ENCODE measurements at regions not wholly inside any gene's neighbourhood (a gene's known extent, or its start where the extent isn't known, plus 50 kb on each side); places are given as distances from the start of the nearest gene placed in this dataset.

DNA sequence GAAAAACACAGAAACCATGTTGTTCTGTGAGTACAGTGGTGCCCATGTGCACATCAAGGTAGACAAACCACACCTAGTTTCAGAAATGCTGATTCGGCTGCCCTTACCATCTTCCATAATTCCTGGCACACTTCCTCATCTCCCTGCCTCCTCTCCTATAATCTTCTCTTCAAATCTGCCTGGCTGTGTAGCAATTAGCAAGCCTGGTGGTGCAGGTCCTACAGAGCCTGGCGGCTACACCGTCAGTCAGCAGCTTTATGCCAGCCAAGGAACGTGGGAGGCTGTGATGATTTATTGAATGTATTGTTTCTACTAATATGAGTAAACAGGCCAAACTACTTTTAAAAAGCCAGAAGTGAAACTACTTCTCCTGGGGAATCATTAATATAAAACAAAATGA lies 106.8 kb downstream of the SEMA6D start:
- no peak for DNase-seq

DNA sequence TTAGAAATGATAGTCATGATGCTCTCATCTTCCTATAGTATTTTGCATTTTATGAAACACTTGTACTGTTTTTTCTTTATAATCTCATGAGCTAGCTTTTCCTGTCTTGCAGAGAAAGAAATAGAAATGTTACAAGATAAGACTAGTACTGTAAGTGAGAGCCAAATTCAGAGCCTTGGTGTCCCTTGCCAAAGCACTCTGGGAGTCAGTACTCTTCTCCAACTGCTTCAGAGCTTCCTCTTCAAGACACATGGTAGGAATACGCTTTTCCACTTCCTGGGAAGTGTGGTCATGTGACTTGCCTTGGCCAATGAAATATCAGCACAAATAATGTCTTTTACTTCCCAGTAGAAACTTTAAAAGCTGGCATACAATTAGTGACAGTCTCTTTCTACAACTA lies 112.4 kb downstream of the SEMA6D start:
- no peak for DNase-seq

DNA sequence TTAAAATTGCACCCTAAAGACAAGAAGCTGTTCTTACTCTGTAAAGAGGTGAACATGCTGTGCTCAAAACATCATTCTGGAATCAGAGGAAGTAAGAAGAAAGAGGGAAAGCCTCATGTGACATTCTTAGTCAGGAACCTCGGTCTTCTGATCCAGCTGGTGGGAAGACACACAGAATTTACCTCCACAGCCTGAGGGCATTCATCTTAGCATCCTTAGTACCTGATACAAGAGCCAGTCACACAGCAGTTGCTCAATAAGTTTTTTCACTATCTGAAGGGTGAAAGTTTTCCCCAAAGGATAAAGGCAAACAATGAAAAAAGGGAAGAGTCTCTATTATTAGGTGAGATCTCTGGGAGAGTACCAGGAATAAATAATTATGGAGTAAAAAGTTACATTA lies 116.8 kb downstream of the SEMA6D start:
- DNase-seq: no peak

DNA sequence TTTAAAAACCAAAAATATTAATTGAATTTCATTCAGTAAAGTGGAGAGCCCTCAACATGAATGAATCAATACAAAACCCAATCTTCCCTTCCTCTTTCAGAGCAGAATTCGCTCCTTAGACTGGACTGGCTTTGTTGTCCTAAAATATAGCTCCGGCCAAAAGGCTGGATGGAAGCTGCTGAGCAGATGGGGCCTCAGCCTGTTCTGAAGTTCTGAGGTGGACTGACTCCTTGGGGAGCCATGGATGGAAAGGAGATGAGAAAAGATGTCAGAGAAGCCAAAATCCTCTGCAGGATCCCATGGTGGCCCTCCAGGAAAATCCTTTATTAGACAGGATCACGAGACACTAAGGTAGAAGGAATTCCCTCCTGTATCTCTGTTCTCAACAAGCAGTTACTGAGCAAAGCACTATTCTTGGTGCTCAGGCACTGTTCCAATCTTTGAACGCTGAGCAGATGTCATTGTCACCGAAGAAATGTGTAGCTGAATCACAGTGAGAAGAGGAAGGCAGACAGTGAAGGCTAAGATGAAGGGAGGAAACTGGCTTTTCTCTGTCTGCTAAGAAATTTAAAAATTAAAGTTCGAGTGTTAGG lies 122.0 kb downstream of the SEMA6D start:
- DNase-seq: no peak

DNA sequence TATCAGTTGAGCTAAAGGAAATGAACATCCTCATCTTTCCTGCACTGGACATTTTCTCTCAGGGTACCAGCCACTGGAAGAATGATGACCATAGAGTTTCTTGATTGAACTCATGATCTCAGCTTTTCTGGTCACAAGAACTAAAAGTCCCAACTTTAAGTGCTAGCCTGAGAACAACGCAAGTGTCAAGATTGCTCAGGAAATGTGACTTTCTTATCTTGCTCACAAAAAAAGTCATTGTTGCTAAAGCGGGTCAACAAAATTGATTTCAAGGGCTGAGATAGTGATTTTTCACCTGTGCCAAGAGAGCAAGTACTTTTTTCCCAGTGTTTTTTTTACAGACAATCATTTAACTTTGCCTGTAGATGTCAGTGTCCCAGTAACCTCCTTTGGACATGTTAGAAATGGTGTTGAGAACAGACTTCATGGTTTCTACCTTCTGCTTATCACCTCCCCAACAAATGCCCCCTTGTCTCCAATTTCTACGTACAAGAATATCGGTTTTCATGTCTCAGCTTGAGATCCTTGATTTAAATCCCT lies 125.9 kb downstream of the SEMA6D start:
- no peak for DNase-seq

DNA sequence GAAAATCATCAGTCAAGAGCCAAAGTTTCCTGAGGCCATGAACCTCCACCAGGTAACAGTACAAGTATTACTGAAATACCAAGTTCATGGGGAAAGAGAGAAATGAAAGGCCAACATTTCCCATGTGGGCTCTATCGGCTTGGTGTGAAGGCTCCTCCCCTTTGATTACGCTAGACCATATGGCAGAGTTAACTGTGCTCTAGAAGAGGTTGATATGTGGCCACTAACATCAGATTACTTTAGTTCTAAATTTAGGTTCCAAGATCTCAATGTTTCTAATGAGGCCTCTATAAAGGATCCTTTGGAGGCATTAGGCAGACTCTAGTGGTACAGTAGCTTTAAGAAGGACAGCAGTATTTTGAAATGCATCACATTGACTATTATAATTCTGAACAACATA lies 127.1 kb downstream of the SEMA6D start:
- DNase-seq: no peak

DNA sequence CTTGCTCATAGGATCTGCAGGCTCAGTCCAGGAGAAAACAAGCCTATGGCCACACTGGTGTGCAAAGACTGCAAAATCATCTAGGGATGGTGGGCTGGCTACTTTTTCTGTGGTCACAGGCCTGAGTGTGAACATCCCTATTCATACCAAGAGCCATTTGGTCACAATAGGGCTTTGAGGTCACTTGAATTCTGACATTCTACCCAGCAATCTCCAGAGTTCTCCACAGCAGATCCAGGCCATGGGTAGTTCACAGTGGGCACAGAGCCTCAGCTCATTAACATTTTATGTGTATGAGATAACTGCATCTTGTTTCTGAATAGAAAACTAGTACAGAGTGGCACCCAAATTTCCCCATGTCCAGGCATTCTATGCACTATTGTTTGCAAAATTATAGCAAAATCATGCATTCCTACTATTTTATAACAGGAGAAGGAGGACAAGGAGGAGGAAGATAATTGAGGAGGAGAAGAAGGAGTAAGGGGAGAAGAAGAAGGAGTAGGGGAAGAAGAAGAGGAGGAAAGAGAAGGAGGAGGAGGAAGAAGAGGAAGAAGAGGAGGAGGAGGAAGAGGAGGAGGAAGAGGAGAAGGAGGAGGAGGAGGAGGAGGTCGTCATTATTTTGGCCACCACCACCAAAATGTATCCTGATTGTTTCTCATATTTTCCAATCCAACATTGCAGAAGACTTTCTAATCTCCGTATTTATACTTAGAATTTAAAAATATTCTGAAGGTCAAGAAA lies 129.0 kb downstream of the SEMA6D start:
- no peak for DNase-seq

DNA sequence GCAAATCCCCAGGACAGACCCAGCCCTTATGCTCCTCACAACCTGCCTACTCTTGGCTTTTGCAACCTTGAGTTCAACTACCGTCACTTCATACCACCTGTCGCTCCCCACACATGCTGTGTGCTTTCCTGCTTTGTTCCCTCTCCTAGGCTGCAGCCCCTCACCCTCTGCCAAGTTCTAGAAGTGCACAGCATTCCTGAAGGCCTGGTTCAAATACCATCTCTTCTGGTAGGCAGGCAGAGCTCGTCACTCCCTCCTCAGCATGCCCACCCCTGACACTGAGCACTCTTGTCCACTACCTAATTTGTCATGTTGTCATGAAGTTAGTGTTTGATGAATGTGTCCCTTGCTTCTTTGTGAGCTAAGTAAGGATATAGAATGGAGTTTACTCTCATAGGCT lies 129.6 kb downstream of the SEMA6D start:
- no peak for DNase-seq

DNA sequence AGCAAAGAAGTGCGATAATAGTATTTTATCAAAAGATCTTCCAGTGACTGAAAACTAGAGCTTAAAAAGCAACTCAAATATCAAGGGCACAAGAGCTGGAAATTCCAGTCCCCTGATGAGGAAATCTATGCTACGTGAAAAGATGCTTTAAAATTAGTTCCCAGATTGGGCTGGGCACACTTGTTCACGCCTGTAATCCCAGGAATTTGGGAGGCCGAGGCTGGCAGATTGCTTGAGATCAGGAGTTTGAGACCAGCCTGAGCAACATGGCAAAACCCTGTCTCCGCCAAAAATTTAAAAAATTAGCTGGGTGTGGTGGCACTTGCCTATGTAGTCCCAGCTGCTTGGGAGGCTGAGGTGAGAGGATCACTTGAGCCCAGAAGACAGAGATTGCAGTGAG lies 138.8 kb downstream of the SEMA6D start:
- no peak for DNase-seq

DNA sequence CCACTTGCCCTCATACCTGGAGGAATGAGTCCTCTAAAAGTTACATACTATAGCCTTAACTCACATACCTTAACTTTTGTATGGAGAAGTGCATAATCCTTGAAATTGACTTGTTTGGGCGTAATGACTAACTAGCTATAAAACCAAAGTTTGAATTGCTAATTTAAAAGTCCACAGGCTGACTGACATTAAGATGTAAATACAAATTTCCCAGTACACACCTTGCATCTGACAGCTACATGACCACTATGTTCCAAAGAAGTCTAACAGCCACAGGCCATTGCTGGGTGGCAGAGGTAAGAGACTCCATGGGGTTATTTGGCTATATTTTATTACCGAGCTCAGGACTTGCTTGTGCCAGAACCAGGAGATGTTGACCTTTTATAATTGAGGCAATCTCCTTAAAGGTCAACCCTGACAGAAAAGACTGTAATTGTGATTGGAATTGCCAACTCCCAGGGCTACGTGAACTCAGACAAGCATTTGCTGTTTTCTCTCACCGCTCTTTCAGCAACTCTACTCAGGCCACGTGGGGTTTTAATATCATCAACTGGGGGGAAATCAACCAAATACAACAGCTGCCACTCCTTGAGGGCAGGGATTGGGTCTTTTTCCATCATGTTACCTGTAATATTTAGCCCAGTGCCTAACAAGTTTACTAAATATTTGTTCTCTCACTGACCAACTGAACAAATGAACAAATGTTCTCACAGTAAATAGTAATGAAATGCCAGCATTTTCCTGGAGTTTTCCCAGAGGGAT lies 139.9 kb downstream of the SEMA6D start:
- DNase-seq: no peak

DNA sequence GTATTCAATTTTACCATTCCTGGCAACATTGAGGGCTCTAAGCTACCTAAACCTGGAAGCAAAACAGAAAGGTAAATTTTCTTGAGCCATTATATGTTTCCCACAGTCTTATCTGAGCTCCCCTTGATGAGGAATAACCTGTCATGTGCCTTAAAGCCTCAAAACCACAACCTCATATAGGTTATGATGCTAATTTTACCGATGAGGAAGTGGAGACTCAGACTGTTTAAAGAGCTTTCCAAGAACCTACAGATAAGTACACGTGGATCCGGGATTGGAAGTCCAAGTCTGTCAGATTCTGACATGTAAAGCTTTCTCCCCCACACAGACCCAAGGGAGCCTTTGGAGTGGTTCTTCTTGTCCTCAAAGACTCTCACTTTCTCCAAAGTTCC lies 140.5 kb downstream of the SEMA6D start:
- DNase-seq: no peak

DNA sequence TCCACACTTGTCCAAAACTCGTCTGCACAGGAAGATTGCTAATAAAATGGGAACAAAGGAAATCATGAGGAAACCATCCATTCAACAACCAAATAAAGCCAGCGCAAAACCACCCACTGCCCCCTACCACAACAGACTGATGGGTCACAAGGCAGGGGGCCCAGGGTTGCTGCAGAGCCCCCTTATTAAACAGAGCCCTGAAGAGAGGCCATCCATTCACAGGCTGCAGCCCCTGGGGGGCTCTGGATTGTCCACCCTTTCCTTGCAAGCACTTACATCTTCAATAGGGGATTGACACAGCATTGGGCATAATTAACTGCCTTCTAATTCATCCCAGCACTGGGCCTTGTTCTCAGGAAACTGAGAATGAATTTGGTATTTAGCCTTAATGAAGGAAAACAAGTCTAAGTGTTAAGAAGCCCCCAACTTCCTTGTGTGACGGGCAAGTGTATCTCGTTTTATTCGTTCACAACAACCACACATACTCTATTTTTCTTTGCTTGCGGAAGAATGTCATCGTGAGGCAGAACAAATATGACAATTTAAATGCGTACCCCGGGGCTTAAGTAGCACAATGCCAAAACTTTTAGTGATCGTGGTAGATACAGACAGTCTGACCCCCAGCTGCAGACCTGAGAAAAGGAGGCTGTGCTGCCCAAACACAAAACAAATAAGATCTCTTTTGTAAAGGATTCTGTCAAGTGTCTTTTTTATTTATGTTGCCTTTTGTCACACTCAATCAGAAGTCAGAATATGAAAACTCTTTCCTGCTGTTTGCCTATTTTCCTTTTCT lies 144.0 kb downstream of the SEMA6D start:
- no peak for DNase-seq

DNA sequence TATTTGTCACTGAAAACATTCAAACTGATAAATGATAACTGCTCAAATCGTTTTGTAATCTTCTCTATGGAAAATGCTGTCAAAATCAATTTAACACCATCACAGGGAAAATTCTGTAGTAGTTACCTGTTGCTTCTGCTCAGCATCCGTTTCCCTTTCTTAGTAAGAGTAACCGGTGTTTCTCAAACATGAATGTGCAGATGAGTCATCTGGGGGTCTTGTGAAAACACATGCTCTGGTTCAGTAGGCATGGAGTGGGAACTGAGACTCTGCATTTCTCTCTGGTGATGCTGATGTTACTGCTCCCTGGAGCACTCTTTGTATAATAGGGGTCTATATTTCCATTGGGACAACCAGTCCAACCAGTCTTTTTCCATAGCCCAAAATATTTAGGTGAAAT lies 145.1 kb downstream of the SEMA6D start:
- DNase-seq: no peak

DNA sequence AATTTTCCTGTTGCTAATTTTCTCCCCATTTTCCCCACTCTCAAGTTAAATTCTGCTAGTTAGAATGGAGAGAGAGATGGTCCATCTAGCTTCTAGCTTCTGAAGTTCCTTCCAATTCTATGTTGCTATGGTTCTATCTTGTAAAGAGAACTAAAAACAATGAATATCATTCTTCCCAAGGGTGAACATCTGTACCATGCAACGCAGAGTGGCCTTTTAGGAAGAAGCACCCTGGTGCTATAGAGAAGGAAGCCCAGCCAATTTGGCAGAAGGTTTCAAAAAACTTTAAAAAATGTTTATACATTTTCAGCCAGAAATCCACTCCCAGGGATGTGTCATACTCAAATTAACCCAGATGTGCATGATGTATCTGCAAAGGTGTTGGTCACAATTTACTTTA lies 149.1 kb downstream of the SEMA6D start:
- no peak for DNase-seq

DNA sequence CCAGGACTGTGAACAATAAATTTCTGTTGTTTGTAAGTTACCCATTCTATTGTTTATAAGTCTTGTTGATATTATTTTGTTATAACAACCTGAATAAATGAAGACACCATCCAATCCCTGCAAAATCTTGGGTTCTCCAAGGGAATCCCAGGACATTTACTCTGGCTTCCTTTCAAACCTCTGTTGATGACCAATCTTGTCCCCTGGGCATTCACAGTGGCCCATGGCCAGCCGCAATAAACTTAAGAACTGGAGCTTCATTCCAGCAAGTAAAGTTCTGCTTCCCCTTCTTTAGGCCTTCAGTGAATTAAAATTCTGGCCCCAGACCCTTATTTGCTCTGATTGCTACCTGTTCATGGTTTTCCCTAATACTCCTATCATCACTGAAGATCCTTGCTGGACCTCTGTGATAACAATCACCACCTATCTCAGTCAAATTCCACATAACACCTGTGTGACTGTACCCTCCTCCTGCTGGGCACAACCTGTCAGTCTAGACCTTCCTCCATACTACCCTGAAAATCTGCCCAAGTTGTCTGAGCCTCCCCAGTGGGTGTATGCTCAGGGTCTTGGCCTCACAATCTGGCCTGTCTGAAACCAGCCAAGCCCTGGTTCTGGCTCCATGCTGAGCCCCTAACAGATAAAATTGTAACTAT lies 153.1 kb downstream of the SEMA6D start:
- no peak for DNase-seq

DNA sequence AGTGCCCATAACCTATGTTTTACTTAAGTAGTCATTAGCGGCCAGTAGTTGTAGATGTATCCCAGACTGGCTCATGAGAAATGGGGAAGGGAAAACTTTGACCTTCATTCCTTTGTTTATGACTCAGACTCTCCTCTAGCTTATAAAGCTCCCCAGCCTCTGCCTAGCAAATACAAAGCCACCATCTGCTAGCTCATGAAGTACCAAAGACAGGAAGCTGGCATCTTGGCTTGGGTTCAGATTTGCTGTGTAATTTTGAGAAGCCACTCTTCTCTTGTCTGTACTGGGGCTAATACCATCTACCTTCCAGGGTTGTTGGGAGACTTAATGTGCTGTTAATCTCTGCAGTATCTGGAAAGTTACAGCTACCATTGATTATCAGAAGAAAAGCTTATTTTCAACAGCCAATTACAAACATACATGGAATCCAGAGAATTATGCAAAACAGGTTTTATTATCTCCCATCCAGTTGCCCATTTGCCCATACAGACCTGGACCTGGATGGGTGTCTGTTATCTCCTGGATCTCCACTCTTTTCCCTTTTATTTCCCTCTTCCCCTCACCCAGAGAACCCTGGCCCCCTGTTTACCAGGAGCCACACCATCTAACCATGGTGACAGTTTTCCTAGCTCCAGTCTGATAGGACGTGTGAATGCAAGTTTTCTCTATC lies 153.8 kb downstream of the SEMA6D start:
- DNase-seq: no peak

DNA sequence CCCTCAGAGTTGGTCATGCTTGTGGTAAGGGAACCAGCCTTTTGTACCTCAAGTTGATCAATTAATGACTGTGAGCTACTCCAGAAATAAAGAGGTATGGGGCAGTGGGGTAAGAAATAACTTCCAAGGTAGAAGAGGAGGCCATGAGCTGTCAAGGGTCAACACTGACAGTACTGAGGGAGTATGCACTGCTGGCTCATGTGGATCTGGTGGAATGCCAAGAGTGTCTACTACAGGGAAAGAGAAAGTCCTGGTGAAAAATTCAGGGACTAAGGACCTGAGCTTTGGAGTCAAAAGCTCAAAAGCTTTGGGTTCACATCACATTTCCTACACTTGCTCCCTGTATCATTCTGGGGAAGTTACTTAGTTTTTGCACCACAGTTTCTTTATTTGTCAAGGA lies 154.9 kb downstream of the SEMA6D start:
- no peak for DNase-seq

DNA sequence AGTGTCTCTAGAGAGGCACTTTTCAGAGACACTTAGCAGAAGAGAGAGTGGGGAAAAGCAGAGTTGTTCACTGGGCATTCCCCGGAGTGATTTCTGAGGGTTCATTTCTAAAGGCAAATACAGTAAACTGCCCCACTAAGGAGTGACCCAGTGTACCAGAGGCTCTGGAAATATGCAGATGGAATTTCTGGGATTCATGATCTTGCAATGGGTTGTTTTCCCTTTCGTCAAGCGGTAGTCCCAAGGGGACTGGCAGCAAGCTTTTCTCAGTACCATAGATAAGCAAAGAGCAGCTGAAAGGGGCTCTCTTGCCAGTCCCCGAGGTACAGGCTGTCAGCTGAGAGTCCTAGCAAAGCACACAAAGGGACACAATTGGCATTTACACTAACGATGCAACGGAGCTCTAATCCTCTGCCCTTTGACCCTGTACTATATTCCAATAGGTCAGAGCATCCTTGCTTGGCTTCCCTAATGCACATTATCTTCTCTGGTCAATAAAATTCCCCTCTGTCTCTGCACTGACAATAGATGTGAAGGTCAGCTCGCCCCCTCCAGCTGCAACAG lies 155.6 kb downstream of the SEMA6D start:
- no peak for DNase-seq

DNA sequence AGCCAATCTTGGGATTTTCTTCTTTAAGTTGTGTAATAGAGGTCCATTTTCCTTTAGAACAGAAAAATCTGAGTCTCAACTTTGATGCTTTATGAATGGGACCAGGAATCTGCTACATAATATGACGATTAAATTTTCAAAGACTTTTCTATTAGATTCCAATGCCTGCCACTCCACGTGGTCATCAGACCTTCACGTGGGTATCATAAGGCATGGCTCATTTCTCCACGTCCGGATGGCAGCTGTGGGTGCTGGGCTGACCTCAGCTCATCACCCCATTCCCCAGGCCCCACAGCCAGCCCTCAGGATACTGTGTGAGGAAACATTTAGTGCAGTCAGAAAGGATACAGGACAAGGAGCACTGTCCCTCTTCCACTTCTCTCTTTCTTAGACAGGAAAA lies 159.7 kb downstream of the SEMA6D start:
- DNase-seq: no peak

DNA sequence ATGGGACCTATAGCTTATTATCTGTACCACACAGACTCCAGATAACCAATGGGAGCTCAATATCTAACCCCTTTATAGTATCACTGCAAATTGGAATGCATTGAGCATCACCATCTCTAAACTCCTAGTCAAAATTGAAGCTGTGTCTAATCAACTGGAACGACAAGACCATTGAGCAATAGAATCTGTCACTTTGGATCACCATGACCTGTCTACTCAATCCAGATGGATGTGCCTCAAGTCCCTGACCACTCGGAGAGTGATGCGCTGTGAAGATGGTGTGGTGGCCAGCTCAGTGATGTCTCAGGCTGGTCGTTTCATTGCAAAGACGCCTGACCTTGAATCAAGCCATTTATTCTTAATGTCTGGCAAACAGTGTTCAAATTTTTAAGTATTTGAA lies 160.5 kb downstream of the SEMA6D start:
- DNase-seq: no peak

DNA sequence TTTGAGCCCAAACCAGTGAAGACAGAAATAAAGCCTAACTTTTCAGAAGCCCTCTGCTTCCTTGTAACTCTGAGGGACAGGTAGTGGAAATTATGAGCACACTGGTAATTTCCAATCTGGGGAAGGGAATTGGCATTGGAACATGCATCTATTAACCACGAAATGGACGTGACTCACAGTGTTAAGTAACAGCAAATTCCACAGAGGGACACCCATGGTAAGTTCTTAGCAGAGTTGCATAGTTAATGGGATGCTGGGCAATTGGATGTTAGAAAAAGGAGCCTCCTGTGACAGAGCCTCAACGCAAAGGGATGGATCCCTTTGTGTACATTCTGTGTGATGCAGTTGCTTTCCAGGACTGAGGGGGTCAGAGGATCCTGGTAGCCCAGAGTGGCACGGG lies 168.6 kb downstream of the SEMA6D start:
- no peak for DNase-seq
